Tibial artery (tissue), 4 donors: ENCODE measurements at regions not wholly inside any gene's neighbourhood (a gene's known extent, or its start where the extent isn't known, plus 50 kb on each side); places are given as distances from the start of the nearest gene placed in this dataset.

ENCODE experiments used
- DNase-seq, 2 donors: peaks; one replicate each; pipeline ENCODE4 v3.0.0-alpha.2; 2019
- H3K27ac ChIP-seq, 2 donors: fragments of 200-600 bp; sonication (generic) in 1 of 2; 1 replicate in 1 of 2; 2 replicates in 1 of 2; pipeline ENCODE4 v1.5.1; 2018 to 2019; ENCODE audit warnings: mild to moderate bottlenecking in 1 of 2
- H3K27me3 ChIP-seq, 2 donors: fragments of 200-600 bp; sonication (generic) in 1 of 2; one replicate each; pipeline versions ENCODE4 v1.5.1 to v1.6.0; 2016 to 2019
- H3K36me3 ChIP-seq, 3 donors: fragments of 200-600 bp; sonication (generic) in 2 of 3; one replicate each; pipeline ENCODE4 v1.5.1; 2016 to 2019; ENCODE audit warnings: mild to moderate bottlenecking in 2 of 3
- H3K4me1 ChIP-seq, 4 donors: fragments of 200-600 bp; sonication (generic) in 2 of 4; 1 replicate in 3 of 4; 2 replicates in 1 of 4; pipeline ENCODE4 v1.5.1; 2016 to 2019
- H3K4me3 ChIP-seq, 2 donors: fragments of 200-600 bp; sonication (generic) in 1 of 2; 1 replicate in 1 of 2; 2 replicates in 1 of 2; pipeline ENCODE4 v1.5.1; 2018 to 2019; ENCODE audit warnings: mild to moderate bottlenecking in 2 of 2
- H3K9me3 ChIP-seq, 3 donors: fragments of 200-600 bp; sonication (generic) in 1 of 3; one replicate each; pipeline ENCODE4 v1.5.1; 2016 to 2019
- intact Hi-C: fragments of 100-400 bp; cut with DNase I; formaldehyde crosslinking; loops from one replicate; pipeline ENCODE4 v1.15.0; 2023; ENCODE audit warnings: low total_unique reads
- TF ChIP-seq, protein P1 (sequence below), 2 experiments: fragments of 200-600 bp in 1 of 2; fragments of 450-650 bp in 1 of 2; IDR thresholded peaks; one replicate each; pipeline ENCODE4 v1.5.1; 2017 to 2019; ENCODE audit warnings: antibody characterized with exemption in 2 of 2, mild to moderate bottlenecking in 1 of 2, moderate library complexity in 1 of 2

DNA sequence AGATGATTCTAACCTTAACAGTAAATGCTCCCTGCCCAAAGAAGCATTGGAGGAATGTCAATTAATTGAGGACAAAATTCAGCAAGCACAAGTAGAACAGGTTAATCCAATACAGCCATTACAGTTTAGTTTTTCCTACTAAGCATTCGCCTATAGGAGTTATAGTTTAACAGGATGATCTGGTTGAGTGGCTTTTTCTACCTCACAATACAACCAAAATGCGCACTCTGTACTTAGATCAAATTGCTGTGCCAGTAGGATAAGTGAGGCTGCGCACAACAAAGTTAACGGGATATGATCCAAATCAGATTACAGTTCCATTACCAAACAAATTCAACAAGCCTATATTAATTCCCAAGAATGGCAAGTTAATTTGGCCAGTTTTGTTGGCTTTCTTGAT lies 117.1 kb upstream of the TRIM24 start:
- Histone ChIP-seq H3K27me3 (no peaks in the 10 kb centered on the region), H3K36me3 (no peaks in the 10 kb centered on the region), H3K4me3 (no peak overlapping the region), H3K4me1 (no peaks in the 10 kb centered on the region), H3K9me3 (peaks cover 0 to 32% (median 17%) of the 10 kb centered on the region in 3 donors), H3K27ac (no peak overlapping the region)
- intact Hi-C loops = no loop called here
- DNase-seq = no peak
- TF ChIP-seq, protein P1, sequence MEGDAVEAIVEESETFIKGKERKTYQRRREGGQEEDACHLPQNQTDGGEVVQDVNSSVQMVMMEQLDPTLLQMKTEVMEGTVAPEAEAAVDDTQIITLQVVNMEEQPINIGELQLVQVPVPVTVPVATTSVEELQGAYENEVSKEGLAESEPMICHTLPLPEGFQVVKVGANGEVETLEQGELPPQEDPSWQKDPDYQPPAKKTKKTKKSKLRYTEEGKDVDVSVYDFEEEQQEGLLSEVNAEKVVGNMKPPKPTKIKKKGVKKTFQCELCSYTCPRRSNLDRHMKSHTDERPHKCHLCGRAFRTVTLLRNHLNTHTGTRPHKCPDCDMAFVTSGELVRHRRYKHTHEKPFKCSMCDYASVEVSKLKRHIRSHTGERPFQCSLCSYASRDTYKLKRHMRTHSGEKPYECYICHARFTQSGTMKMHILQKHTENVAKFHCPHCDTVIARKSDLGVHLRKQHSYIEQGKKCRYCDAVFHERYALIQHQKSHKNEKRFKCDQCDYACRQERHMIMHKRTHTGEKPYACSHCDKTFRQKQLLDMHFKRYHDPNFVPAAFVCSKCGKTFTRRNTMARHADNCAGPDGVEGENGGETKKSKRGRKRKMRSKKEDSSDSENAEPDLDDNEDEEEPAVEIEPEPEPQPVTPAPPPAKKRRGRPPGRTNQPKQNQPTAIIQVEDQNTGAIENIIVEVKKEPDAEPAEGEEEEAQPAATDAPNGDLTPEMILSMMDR (IDR thresholded peaks at IDR 0.05) = no peak

DNA sequence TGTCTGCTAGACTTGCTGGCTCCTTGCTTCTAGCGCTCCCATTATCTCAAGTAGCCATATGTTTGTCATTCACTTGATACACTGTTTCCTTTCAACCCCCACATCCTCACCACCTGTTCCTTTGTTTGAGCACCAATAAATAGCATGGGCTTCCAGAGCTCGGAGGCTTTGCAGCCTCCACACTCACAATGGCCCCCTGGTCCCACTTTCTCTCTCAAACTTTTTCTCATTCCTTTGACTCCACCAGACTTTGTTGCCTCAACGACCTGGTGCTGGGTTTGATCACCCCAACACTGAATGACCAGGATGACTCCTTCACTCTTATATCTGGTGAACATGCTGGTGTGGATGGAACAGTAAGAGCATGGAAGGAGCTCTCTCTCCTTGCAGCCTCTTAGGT lies 114.5 kb upstream of the TRIM24 start:
- Histone ChIP-seq H3K27me3 (no peaks in the 10 kb centered on the region), H3K27ac (no peak overlapping the region), H3K4me1 (no peaks in the 10 kb centered on the region), H3K36me3 (no peaks in the 10 kb centered on the region), H3K4me3 (no peak overlapping the region), H3K9me3 (peaks cover 0 to 21% (median 17%) of the 10 kb centered on the region in 3 donors)
- no peak for DNase-seq
- TF ChIP-seq, protein P1 (IDR thresholded peaks at IDR 0.05) = no peak
- intact Hi-C loops = no loop called here

DNA sequence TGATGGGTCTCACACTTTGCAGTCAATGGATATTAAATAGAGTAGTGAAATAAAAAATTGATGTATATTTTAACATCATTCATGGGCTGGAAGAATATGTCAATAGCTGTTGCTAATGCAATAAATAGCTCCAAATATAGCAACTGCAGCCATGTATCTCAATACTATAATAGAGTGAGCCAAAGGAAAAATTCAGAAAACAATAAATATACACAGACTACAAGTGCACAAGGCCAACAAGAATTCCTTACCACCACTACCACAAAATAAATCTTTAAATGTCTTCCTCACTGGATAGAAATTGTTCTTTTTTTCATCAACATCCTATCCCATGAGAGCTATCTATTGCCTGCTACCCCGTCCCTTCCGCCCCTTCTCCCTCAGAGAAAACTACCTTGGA lies 113.1 kb upstream of the TRIM24 start:
- intact Hi-C loops = no loop called here
- H3K9me3 ChIP-seq = peaks cover 2 to 29% (median 17%) of the 10 kb centered on the region in 3 donors
- DNase-seq = no peak

DNA sequence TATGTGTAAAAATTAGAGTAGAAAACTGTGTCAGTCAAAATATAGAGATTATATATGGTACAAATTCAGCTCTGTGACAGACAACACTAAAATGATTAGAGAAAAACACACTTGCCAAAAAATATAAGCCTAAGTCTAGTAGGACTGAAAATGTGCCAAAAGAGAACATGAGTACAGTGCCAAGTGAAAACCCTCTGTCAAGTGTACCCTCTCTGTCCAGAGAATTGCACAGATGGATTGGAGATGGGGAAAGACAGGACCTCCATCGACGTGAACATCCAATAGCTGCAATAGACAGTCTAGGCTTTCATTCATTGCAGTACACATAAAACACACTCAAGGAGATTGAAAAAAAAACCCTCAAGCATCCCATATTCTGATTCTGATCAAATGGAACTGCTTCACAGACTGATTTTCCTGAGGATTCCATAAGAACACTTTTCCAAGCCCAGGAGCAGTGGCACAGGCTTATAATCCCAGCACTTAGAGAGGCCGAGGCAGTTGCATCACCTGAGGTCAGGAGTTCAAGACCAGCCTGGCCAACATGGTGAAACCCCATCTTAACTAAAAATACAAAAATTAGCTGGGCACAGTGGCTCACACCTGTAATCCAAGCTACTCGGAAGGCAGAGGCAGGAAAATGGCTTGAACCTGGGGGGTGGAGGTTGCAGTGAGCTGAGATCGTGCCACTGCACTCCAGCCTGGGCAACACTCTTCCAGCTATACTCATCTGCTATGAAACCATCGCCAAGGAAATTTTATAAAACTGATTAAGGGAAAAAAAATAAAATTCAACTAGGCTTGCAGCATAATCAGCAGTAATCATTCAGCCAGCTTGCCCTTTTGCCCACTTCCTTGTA lies 110.0 kb upstream of the TRIM24 start:
- no peak overlapping the region for H3K4me3 ChIP-seq
- peaks cover 2 to 31% (median 18%) of the 10 kb centered on the region in 3 donors for H3K9me3 ChIP-seq
- H3K27me3 ChIP-seq = no peaks in the 10 kb centered on the region
- DNase-seq = no peak
- no peaks in the 10 kb centered on the region for H3K4me1 ChIP-seq
- H3K27ac ChIP-seq = no peak overlapping the region
- TF ChIP-seq, protein P1 (IDR thresholded peaks at IDR 0.05) = no peak
- intact Hi-C loops = no loop called here
- H3K36me3 ChIP-seq = no peaks in the 10 kb centered on the region

More for the DNA sequence above, 113.1 kb upstream of the TRIM24 start:
- H3K27ac ChIP-seq = no peak overlapping the region
- H3K36me3 ChIP-seq = no peaks in the 10 kb centered on the region
- no peaks in the 10 kb centered on the region for H3K4me1 ChIP-seq
- H3K4me3 ChIP-seq = no peak overlapping the region
- no peaks in the 10 kb centered on the region for H3K27me3 ChIP-seq
- TF ChIP-seq, protein P1 (IDR thresholded peaks at IDR 0.05) = no peak

DNA sequence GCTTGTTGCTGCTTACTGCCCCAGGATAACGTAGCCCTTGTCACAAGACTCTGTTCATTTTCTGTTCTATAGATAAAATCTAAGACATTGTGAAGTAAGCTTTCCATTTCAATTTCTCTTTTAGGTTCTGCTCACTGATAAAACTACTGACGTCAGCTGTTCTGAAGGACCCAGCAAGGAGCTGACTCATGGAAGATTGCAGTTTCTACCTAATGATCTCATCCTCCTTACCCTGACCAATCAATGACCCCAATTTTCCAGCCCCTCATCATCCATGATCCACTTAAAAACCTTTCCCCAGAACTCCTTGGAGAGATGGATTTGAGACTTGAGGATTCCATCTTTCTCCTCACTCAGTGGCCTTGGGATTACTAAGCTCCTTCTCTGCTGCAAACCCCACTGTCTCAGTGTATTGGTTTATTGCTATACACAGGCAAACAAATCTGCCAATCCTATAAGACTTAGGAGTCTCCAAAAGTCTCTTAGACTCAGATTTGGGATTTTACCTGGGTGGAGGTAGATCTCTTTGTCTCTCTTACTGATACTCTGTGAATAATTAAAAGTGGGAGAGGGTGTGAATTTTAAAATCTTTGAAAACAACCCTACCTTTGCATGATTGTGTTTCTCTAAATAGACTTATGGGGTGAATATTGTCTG lies 109.2 kb upstream of the TRIM24 start:
- Histone ChIP-seq H3K36me3 (no peaks in the 10 kb centered on the region), H3K27ac (no peak overlapping the region), H3K4me1 (no peaks in the 10 kb centered on the region), H3K9me3 (peaks cover 2 to 24% (median 12%) of the 10 kb centered on the region in 3 donors), H3K4me3 (no peak overlapping the region), H3K27me3 (no peaks in the 10 kb centered on the region)
- no peak for DNase-seq
- TF ChIP-seq, protein P1 (IDR thresholded peaks at IDR 0.05) = no peak
- intact Hi-C loops = no loop called here
